Activated CD8-positive, alpha-beta T cell treated with anti-CD3 and anti-CD28 coated beads for 36 hours (primary cell): ENCODE measurements at regions not wholly inside any gene's neighbourhood (a gene's known extent, or its start where the extent isn't known, plus 50 kb on each side); places are given as distances from the start of the nearest gene placed in this dataset.

Source experiments
- ATAC-seq: fragments of 200-7000 bp; cut with Tn5 transposase; one replicate; pipeline ENCODE4 v1.10.0; 2021; ENCODE audit warnings: mild to moderate bottlenecking, moderate library complexity
- CTCF ChIA-PET: fragments of 350-600 bp; sonication (Branson Sonifier 250); formaldehyde crosslinking; loops from one replicate; lab custom pipeline; 2021; ENCODE audit warnings: antibody characterized with exemption; lab: Charles Lee
- POLR2A ChIA-PET: fragments of 350-600 bp; sonication (Branson Sonifier 250); formaldehyde crosslinking; loops from one replicate; lab custom pipeline; 2021; ENCODE audit warnings: antibody characterized with exemption; lab: Charles Lee
- DNase-seq: peaks from one replicate; pipeline ENCODE4 v3.0.0-alpha.2; 2020
- H3K27ac Mint-ChIP-seq: one replicate; pipeline ENCODE4 v1.8.0; 2021; ENCODE audit warnings: mild to moderate bottlenecking, mixed read lengths
- H3K27me3 Mint-ChIP-seq: one replicate; pipeline ENCODE4 v1.8.0; 2021; ENCODE audit warnings: mixed read lengths
- H3K36me3 Mint-ChIP-seq: one replicate; pipeline ENCODE4 v1.8.0; 2021; ENCODE audit warnings: low read depth, mixed read lengths
- H3K4me1 Mint-ChIP-seq: one replicate; pipeline ENCODE4 v1.8.0; 2021; ENCODE audit warnings: low read depth, mixed read lengths
- H3K4me3 Mint-ChIP-seq: one replicate; pipeline ENCODE4 v1.8.0; 2021; ENCODE audit warnings: mild to moderate bottlenecking, moderate library complexity, mixed read lengths
- H3K9me3 Mint-ChIP-seq: one replicate; pipeline ENCODE4 v1.8.0; 2021; ENCODE audit warnings: mixed read lengths
- CTCF ChIP-seq: fragments of 200-600 bp; IDR thresholded peaks from one replicate; pipeline ENCODE4 v1.8.0; 2022; ENCODE audit warnings: antibody characterized with exemption, mild to moderate bottlenecking
- intact Hi-C: fragments of 100-400 bp; cut with micrococcal nuclease; formaldehyde crosslinking; loops from one replicate; pipeline ENCODE4 v1.10.0; 2022

GRCh38 chr7:136166521-136166920 lies 189.4 kb upstream of the MTPN start:
- intact Hi-C loops = no loop called here
- Mint-ChIP-seq H3K27ac (no peak overlapping the region), H3K9me3 (no peaks in the 10 kb centered on the region), H3K4me1 (no peaks in the 10 kb centered on the region), H3K36me3 (no peaks in the 10 kb centered on the region), H3K4me3 (no peak overlapping the region), H3K27me3 (no peaks in the 10 kb centered on the region)
- ChIA-PET POLR2A (no interaction called here), CTCF (interaction anchor here (0.9 to 1.6 kb wide), 4 partner anchors 12 to 365 kb away, joined by 3 to 5 read pairs (median 4); no protein-coding TSS in a partner anchor)
- no peak for TF ChIP-seq CTCF
- ATAC-seq = no peak
- DNase-seq = no peak

- ChIA-PET CTCF (no interaction called here), POLR2A (no interaction called here)
- no peak for TF ChIP-seq CTCF
- no peaks in the 10 kb centered on the region for H3K36me3 Mint-ChIP-seq
- no peaks in the 10 kb centered on the region for H3K4me1 Mint-ChIP-seq
- H3K27ac Mint-ChIP-seq = no peak overlapping the region
- H3K9me3 Mint-ChIP-seq = no peaks in the 10 kb centered on the region
- no peaks in the 10 kb centered on the region for H3K27me3 Mint-ChIP-seq
- no peak for DNase-seq
- intact Hi-C loops = no loop called here
- ATAC-seq = no peak
- H3K4me3 Mint-ChIP-seq = no peak overlapping the region
Observed at GRCh38 chr7:136163340-136163801, 186.2 kb upstream of the MTPN start.

- Mint-ChIP-seq H3K4me1 (no peaks in the 10 kb centered on the region), H3K27ac (no peak overlapping the region), H3K4me3 (no peak overlapping the region), H3K9me3 (no peaks in the 10 kb centered on the region), H3K27me3 (peaks cover 1% of the 10 kb centered on the region), H3K36me3 (no peaks in the 10 kb centered on the region)
- no peak for DNase-seq
- CTCF ChIA-PET = no interaction called here
- intact Hi-C loops = no loop called here
- ATAC-seq = no peak
- POLR2A ChIA-PET = no interaction called here
- no peak for TF ChIP-seq CTCF
Observed at GRCh38 chr7:136150311-136150710, 173.2 kb upstream of the MTPN start.

GRCh38 chr7:136148920-136149319 lies 171.8 kb upstream of the MTPN start:
- ATAC-seq (no peak), DNase-seq (no peak)
- Mint-ChIP-seq H3K4me3 (no peak overlapping the region), H3K9me3 (no peaks in the 10 kb centered on the region), H3K27ac (no peak overlapping the region), H3K27me3 (peaks cover 1% of the 10 kb centered on the region), H3K4me1 (no peaks in the 10 kb centered on the region), H3K36me3 (no peaks in the 10 kb centered on the region)
- TF ChIP-seq CTCF = no peak
- CTCF ChIA-PET = no interaction called here
- intact Hi-C loops = no loop called here
- POLR2A ChIA-PET = no interaction called here

GRCh38 chr7:136146925-136147324 lies 169.8 kb upstream of the MTPN start:
- DNase-seq (no peak), ATAC-seq (no peak)
- H3K27ac Mint-ChIP-seq = no peak overlapping the region
- peaks cover 1% of the 10 kb centered on the region for H3K27me3 Mint-ChIP-seq
- intact Hi-C loops = no loop called here
- no peaks in the 10 kb centered on the region for H3K9me3 Mint-ChIP-seq
- H3K4me3 Mint-ChIP-seq = no peak overlapping the region
- no peaks in the 10 kb centered on the region for H3K4me1 Mint-ChIP-seq
- no peaks in the 10 kb centered on the region for H3K36me3 Mint-ChIP-seq
- CTCF ChIA-PET = no interaction called here
- no peak for TF ChIP-seq CTCF
- POLR2A ChIA-PET = no interaction called here
